IMR-90 (cell line): ENCODE measurements at regions not wholly inside any gene's neighbourhood (a gene's known extent, or its start where the extent isn't known, plus 50 kb on each side); places are given as distances from the start of the nearest gene placed in this dataset.

Source experiments
- BHLHE40 ChIP-seq: fragments of 150-350 bp; IDR thresholded peaks from 2 replicates; pipeline ENCODE4 v1.6.1; 2016; ENCODE audit warnings: mild to moderate bottlenecking, low read depth, low read length
- CEBPB ChIP-seq: IDR thresholded peaks from 2 replicates; pipeline ENCODE4 v1.6.1; 2012; ENCODE audit warnings: low read depth, low read length, improper control_type of control experiment
- CHD1 ChIP-seq: IDR thresholded peaks from 2 replicates; pipeline ENCODE4 v1.6.1; 2012; ENCODE audit warnings: low read depth, low read length, improper control_type of control experiment
- CTCF ChIP-seq: conservative IDR thresholded peaks from 2 replicates; pipeline ENCODE4 v1.5.1; 2012; ENCODE audit warnings: mild to moderate bottlenecking, low read depth, low read length, improper control_type of control experiment
- ELK1 ChIP-seq: fragments of 150-350 bp; IDR thresholded peaks from 2 replicates; pipeline ENCODE4 v1.6.1; 2016; ENCODE audit warnings: low read depth, mild to moderate bottlenecking, low read length, moderate library complexity, borderline replicate concordance
- FOS ChIP-seq: fragments of 150-350 bp; IDR thresholded peaks from 2 replicates; pipeline ENCODE4 v1.6.1; 2016; ENCODE audit warnings: low read depth, low read length
- MAFK ChIP-seq: IDR thresholded peaks from 2 replicates; pipeline ENCODE4 v1.6.1; 2012; ENCODE audit warnings: low read depth, low read length, improper control_type of control experiment
- MAZ ChIP-seq: IDR thresholded peaks from 2 replicates; pipeline ENCODE4 v1.6.1; 2012; ENCODE audit warnings: low read depth, mild to moderate bottlenecking, low read length, improper control_type of control experiment, moderate library complexity, borderline replicate concordance
- POLR2A ChIP-seq: IDR thresholded peaks from 2 replicates; pipeline ENCODE4 v1.6.1; 2012; ENCODE audit warnings: mild to moderate bottlenecking, low read depth, low read length
- RAD21 ChIP-seq: IDR thresholded peaks from 2 replicates; pipeline ENCODE4 v1.6.1; 2012; ENCODE audit warnings: low read length, improper control_type of control experiment
- RCOR1 ChIP-seq: IDR thresholded peaks from 2 replicates; pipeline ENCODE4 v1.6.1; 2012; ENCODE audit warnings: mild to moderate bottlenecking, low read length, improper control_type of control experiment; ENCODE audit not compliant: insufficient replicate concordance
- RFX5 ChIP-seq: IDR thresholded peaks from 2 replicates; pipeline ENCODE4 v1.8.0; 2012; ENCODE audit warnings: low read depth, mild to moderate bottlenecking, low read length, moderate library complexity
- SMC3 ChIP-seq: fragments of 150-350 bp; IDR thresholded peaks from 2 replicates; pipeline ENCODE4 v1.6.1; 2016; ENCODE audit warnings: low read depth, mild to moderate bottlenecking, antibody characterized with exemption, low read length, moderate library complexity
- TF ChIP-seq, protein P1 (sequence below): fragments of 150-350 bp; IDR thresholded peaks from 2 replicates; pipeline ENCODE4 v1.6.1; 2017; ENCODE audit warnings: mild to moderate bottlenecking, antibody characterized with exemption, low read length, low read depth

DNA sequence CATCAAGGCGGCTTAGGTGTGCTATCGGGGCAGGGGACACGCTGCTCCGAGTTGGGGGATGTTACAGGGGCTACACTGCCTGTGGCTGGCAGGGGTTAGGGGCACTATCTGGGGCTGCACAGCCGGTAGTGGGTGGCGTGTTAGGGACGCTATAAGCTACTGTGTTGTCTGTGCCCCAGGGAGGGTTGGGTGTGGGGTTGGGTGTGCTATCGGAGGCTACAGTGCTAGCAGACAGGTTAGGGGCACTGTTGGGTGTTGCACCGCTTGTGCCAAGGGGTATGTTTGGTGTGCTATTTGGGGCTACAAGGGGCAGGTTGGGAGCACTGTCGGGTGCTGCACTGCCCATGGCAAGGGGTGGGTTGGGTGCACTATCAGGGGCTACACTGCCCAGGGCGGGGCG, 120.2 kb upstream of the VPREB1 start:
- TF ChIP-seq CTCF: no peak
- TF ChIP-seq SMC3: no peak
- TF ChIP-seq RAD21: no peak
- TF ChIP-seq RCOR1: no peak
- no peak for TF ChIP-seq CEBPB
- TF ChIP-seq POLR2A: no peak
- TF ChIP-seq BHLHE40: no peak
- no peak for TF ChIP-seq MAFK
- no peak for TF ChIP-seq ELK1
- TF ChIP-seq CHD1: no peak
- TF ChIP-seq, protein P1, sequence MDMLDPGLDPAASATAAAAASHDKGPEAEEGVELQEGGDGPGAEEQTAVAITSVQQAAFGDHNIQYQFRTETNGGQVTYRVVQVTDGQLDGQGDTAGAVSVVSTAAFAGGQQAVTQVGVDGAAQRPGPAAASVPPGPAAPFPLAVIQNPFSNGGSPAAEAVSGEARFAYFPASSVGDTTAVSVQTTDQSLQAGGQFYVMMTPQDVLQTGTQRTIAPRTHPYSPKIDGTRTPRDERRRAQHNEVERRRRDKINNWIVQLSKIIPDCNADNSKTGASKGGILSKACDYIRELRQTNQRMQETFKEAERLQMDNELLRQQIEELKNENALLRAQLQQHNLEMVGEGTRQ: no peak
- no peak for TF ChIP-seq FOS
- no peak for TF ChIP-seq RFX5
- TF ChIP-seq MAZ: no peak
